ENCODE measurements at regions not wholly inside any gene's neighbourhood (a gene's known extent, or its start where the extent isn't known, plus 50 kb on each side); places are given as distances from the start of the nearest gene placed in this dataset.
"Not testable (repeated sequence)": the region's sequence is repeated elsewhere in the genome, so short reads cannot be mapped to it uniquely, and the experiment has no call there.

DNA sequence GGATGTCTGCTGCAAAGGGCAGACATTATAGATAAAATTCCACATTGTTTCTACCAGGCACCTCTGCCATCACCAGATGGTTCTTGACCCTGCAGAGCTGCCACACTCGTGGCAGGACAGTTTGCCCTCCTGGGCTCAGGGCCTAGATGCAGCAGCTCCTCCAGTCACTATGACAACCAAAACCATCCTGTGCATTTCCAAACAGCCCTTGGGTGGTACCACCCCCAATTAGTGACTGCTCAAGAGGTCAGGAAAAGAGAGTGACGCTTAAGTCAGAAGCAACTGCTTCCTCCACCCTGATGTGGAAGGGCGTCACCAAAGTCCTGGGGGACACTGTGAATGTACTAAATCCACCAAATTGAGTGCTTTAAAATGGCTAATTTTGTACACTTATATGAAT, 109.2 kb downstream of the C16orf95 start:
- H3K4me2 ChIP-seq (ENCODE audit: low read length): peak overlapping the region; percentile 34
- no peak overlapping the region for H3K4me3 ChIP-seq (ENCODE audit: low read length)
- H3K36me3 ChIP-seq (ENCODE audit: insufficient read depth, low read length): no peaks in the 10 kb centered on the region
- peaks cover 42% of the 10 kb centered on the region for H3K4me1 ChIP-seq (ENCODE audit: control insufficient read depth, insufficient read depth, low read length)
- H3K9ac ChIP-seq (ENCODE audit: low read depth, low read length): no peak overlapping the region
- H3K27me3 ChIP-seq (ENCODE audit: control insufficient read depth, insufficient read depth, low read length): no peaks in the 10 kb centered on the region
- no peaks in the 10 kb centered on the region for H3K9me3 ChIP-seq (replicated peaks; ENCODE audit: low read length)

DNA sequence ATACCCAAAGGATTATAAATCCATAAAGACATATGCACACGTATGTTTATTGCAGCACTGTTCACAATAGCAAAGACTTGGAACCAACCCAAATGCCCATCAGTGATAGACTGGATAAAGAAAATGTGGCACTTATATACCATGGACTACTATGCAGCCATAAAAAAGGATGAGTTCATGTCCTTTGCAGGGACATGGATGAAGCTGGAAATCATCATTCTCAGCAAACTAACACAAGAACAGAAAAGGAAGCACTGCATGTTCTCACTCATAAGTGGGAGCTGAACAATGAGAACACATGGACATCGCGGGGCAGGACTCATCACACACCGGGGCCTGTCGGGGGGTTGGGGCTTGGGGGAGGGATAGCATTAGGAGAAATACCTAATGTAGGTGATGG, 108.2 kb downstream of the C16orf95 start:
- H3K36me3 ChIP-seq (ENCODE audit: insufficient read depth, low read length); H3K27me3 ChIP-seq (ENCODE audit: control insufficient read depth, insufficient read depth, low read length); H3K4me2 ChIP-seq (ENCODE audit: low read length); H3K4me3 ChIP-seq (ENCODE audit: low read length); H3K9me3 ChIP-seq (replicated peaks; ENCODE audit: low read length); H3K9ac ChIP-seq (ENCODE audit: low read depth, low read length): not testable (repeated sequence)
- H3K4me1 ChIP-seq (ENCODE audit: control insufficient read depth, insufficient read depth, low read length): peaks cover 35% of the 10 kb centered on the region

DNA sequence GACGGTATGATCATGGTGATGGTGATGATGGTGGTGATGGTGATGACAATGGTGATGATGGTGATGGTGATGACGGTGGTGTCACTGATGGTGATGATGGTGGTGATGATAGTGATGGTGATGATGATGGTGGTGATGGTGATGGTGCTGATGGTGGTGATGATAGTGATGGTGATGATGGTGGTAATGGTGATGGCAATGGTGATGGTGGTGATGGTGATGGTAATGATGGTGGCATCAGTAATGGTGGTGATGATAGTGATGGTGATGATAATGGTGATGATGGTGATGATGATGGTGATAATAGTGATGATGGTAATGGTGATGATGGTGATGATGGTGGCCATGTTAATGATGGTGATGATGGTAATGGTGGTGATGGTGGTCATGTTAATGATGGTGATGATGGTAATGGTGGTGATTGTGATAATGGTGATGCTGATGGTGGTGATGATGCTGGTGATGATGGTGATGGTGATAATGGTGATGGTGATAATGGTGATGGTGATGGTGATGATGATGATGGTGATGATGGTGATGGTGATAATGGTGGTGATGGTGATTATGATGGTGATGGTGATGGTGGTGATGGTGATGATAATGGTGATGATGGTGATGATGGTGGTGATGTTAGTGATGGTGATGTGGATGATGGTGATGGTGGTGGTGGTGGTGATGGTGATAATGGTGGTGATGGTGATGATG, 107.2 kb downstream of the C16orf95 start:
- no peak overlapping the region for H3K4me3 ChIP-seq (ENCODE audit: low read length)
- no peak overlapping the region for H3K4me2 ChIP-seq (ENCODE audit: low read length)
- peaks cover 15% of the 10 kb centered on the region for H3K27me3 ChIP-seq (ENCODE audit: control insufficient read depth, insufficient read depth, low read length)
- no peak overlapping the region for H3K9ac ChIP-seq (ENCODE audit: low read depth, low read length)
- H3K4me1 ChIP-seq (ENCODE audit: control insufficient read depth, insufficient read depth, low read length): peaks cover 35% of the 10 kb centered on the region
- H3K36me3 ChIP-seq (ENCODE audit: insufficient read depth, low read length): no peaks in the 10 kb centered on the region
- H3K9me3 ChIP-seq (replicated peaks; ENCODE audit: low read length): no peaks in the 10 kb centered on the region

DNA sequence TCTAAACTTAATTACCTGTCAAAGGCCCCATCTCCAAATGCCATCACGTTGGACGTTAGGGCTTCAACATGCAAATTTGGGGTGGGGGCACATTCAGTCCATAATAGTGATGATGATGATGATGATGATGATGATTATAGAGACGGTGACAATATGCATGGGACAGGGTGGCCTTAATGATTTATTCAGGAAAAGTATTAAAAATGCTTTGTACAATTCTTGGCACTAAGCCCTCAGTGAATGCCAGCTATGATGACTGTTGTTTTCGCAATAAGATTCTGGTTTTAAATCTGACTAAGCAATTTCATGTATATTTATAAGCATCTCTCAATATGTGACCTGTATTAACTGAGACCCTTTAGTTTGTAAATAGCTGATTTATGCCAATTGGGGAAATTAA, 106.3 kb downstream of the C16orf95 start:
- H3K9me3 ChIP-seq (replicated peaks; ENCODE audit: low read length): no peaks in the 10 kb centered on the region
- no peaks in the 10 kb centered on the region for H3K36me3 ChIP-seq (ENCODE audit: insufficient read depth, low read length)
- no peak overlapping the region for H3K4me3 ChIP-seq (ENCODE audit: low read length)
- peak overlapping the region; percentile 7 for H3K4me2 ChIP-seq (ENCODE audit: low read length)
- H3K4me1 ChIP-seq (ENCODE audit: control insufficient read depth, insufficient read depth, low read length): peaks cover 35% of the 10 kb centered on the region
- H3K9ac ChIP-seq (ENCODE audit: low read depth, low read length): no peak overlapping the region
- peaks cover 25% of the 10 kb centered on the region for H3K27me3 ChIP-seq (ENCODE audit: control insufficient read depth, insufficient read depth, low read length)

DNA sequence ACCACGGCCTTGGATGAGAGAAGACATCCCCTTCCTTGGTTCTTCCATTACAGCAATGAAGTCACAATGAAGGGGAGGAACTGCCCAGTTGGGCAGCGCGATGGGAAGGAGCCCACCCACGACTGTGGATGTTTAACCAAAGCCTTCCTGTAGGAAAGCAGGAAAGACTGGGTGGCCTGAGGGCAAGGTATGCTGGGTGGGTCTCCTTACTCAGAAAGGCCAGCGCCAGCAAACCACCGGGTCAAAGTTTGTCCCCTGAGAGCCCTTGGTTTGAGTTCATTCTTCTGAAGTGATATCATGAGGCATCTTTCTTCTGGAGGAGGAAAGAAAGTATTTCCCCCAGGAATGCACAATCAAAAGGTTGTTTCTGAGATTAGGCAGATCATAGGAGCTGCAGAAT, 105.2 kb downstream of the C16orf95 start:
- no peaks in the 10 kb centered on the region for H3K36me3 ChIP-seq (ENCODE audit: insufficient read depth, low read length)
- H3K4me3 ChIP-seq (ENCODE audit: low read length): no peak overlapping the region
- no peaks in the 10 kb centered on the region for H3K9me3 ChIP-seq (replicated peaks; ENCODE audit: low read length)
- no peak overlapping the region for H3K4me2 ChIP-seq (ENCODE audit: low read length)
- H3K9ac ChIP-seq (ENCODE audit: low read depth, low read length): no peak overlapping the region
- H3K4me1 ChIP-seq (ENCODE audit: control insufficient read depth, insufficient read depth, low read length): peaks cover 28% of the 10 kb centered on the region
- H3K27me3 ChIP-seq (ENCODE audit: control insufficient read depth, insufficient read depth, low read length): peaks cover 29% of the 10 kb centered on the region

DNA sequence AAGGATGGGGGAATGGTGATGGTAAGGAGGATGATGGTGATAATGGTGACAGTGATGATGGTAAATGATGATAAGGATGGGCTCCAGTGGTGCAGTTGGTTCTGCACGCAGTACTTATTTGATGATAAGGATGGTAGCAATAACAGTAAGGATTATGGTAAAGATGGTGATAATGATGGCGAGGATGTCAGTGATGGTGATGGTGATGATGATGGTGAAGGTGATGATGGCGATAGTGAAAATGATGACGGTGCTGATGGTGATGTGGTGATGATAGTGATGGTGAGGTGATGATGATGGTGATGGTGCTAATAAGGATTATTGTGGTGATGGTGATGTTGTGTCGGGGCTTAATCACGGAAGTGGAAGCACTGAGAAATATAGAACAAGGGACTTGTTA, 103.7 kb downstream of the C16orf95 start:
- no peaks in the 10 kb centered on the region for H3K9me3 ChIP-seq (replicated peaks; ENCODE audit: low read length)
- peaks cover 29% of the 10 kb centered on the region for H3K27me3 ChIP-seq (ENCODE audit: control insufficient read depth, insufficient read depth, low read length)
- peaks cover 18% of the 10 kb centered on the region for H3K4me1 ChIP-seq (ENCODE audit: control insufficient read depth, insufficient read depth, low read length)
- H3K4me2 ChIP-seq (ENCODE audit: low read length): no peak overlapping the region
- no peak overlapping the region for H3K4me3 ChIP-seq (ENCODE audit: low read length)
- no peaks in the 10 kb centered on the region for H3K36me3 ChIP-seq (ENCODE audit: insufficient read depth, low read length)
- H3K9ac ChIP-seq (ENCODE audit: low read depth, low read length): no peak overlapping the region

DNA sequence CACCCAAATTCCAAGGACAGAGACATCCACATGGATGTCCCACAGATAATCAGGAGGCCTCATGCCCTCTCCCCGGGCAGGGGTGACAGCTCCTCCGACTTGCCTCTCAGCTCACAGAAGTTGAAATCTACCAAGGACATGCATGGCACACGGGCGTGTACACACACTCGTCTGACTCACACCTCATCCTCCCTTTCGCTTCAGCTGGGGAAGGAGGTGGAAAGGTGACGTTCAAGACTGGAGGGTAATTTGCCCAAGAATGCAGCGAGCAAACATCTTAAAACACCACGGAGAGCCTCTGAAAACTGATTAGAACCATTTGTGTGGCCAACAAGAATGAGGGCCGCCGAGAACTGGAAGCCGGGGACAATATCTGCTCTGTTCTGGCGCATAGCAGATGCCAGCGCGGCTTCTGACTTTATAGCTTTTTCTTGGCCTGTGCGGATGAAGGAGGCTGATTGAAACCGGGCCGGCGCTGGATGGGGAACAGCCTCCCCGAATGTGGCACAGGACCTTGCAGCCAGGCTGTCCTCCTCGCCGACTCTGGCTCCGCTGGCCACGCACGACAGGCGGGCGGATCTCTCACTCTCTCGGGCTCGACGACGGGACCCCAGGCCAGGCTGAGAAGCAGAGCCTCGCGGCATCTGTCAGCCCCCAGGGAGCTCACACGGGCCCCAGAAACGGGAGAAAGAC, 100.9 kb downstream of the C16orf95 start:
- Histone ChIP-seq H3K9me3 (replicated peaks; ENCODE audit: low read length) (no peaks in the 10 kb centered on the region), H3K36me3 (ENCODE audit: insufficient read depth, low read length) (no peaks in the 10 kb centered on the region), H3K9ac (ENCODE audit: low read depth, low read length) (no peak overlapping the region), H3K4me2 (ENCODE audit: low read length) (no peak overlapping the region), H3K4me3 (ENCODE audit: low read length) (no peak overlapping the region), H3K27me3 (ENCODE audit: control insufficient read depth, insufficient read depth, low read length) (peaks cover 29% of the 10 kb centered on the region), H3K4me1 (ENCODE audit: control insufficient read depth, insufficient read depth, low read length) (peaks cover 11% of the 10 kb centered on the region)

DNA sequence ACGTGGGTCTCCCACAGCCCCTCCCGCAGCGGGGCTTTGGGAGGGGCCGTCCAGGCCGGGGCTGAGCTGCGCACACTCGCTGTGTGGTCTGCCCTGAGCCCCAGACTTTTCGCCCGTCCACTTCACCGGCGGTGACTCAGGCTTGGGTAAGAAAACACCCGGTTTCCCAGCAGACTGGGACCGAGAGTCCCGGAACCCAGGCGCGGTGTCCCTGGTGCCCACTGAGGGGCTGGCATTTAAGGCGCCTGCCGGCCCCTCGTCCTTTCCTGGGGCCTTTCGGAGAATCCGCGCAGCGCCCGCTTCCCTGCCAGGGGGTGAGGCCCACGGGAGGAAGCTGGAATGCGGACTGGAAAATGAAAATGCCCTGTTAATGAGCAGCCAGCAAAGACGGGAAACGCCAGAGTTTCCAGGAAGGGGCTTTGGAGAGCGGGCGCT, 100.3 kb downstream of the C16orf95 start:
- H3K9me3 ChIP-seq (replicated peaks; ENCODE audit: low read length): no peaks in the 10 kb centered on the region
- no peak overlapping the region for H3K4me2 ChIP-seq (ENCODE audit: low read length)
- peaks cover 29% of the 10 kb centered on the region for H3K27me3 ChIP-seq (ENCODE audit: control insufficient read depth, insufficient read depth, low read length)
- peaks cover 6% of the 10 kb centered on the region for H3K4me1 ChIP-seq (ENCODE audit: control insufficient read depth, insufficient read depth, low read length)
- no peak overlapping the region for H3K9ac ChIP-seq (ENCODE audit: low read depth, low read length)
- no peaks in the 10 kb centered on the region for H3K36me3 ChIP-seq (ENCODE audit: insufficient read depth, low read length)
- no peak overlapping the region for H3K4me3 ChIP-seq (ENCODE audit: low read length)

DNA sequence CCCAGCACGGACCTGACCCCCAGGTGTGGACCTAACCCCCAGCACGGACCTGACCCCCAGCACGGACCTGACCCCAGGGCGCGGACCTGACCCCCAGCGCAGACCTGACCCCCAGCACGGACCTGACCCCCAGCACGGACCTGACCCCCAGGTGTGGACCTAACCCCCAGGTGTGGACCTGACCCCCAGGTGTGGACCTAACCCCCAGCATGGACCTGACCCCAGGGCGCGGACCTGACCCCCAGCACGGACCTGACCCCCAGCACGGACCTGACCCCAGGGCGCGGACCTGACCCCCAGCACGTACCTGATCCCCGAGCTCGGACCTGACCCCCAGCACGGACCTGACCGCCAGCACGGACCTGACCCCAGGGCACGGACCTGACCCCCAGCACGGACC, 99.4 kb downstream of the C16orf95 start:
- H3K9ac ChIP-seq (ENCODE audit: low read depth, low read length); H3K4me1 ChIP-seq (ENCODE audit: control insufficient read depth, insufficient read depth, low read length); H3K4me2 ChIP-seq (ENCODE audit: low read length); H3K9me3 ChIP-seq (replicated peaks; ENCODE audit: low read length); H3K4me3 ChIP-seq (ENCODE audit: low read length); H3K36me3 ChIP-seq (ENCODE audit: insufficient read depth, low read length): not testable (repeated sequence)
- peaks cover 29% of the 10 kb centered on the region for H3K27me3 ChIP-seq (ENCODE audit: control insufficient read depth, insufficient read depth, low read length)

DNA sequence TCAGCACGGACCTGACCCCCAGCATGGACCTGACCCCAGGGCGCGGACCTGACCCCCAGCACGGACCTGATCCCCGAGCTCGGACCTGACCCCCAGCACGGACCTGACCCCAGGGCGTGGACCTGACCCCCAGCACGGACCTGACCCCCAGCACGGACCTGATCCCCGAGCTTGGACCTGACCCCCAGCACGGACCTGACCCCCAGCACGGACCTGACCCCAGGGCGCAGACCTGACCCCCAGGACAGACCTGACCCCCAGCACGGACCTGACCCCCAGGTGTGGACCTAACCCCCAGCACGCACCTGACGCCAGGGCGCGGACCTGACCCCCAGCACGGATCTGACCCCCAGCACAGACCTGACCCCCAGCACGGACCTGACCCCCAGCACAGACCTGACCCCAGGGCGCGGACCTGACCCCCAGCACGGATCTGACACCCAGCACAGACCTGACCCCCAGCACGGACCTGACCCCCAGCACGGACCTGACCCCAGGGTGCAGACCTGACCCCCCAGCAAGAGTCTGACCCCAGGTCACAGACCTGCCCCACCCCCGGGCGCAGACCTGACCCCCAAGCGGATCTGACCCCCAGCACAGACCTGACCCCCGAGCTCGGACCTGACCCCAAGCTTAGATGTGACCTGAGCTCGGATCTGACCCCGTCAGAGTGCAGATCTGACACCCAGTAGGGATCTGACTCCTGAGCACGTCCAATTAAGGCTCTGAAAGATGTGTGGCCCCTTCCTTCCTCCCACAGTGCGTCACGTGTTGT, 98.7 kb downstream of the C16orf95 start:
- Histone ChIP-seq H3K4me2 (ENCODE audit: low read length) (no peak overlapping the region), H3K4me3 (ENCODE audit: low read length) (no peak overlapping the region), H3K4me1 (ENCODE audit: control insufficient read depth, insufficient read depth, low read length) (no peaks in the 10 kb centered on the region), H3K27me3 (ENCODE audit: control insufficient read depth, insufficient read depth, low read length) (peaks cover 30% of the 10 kb centered on the region), H3K36me3 (ENCODE audit: insufficient read depth, low read length) (no peaks in the 10 kb centered on the region), H3K9me3 (replicated peaks; ENCODE audit: low read length) (no peaks in the 10 kb centered on the region), H3K9ac (ENCODE audit: low read depth, low read length) (no peak overlapping the region)

DNA sequence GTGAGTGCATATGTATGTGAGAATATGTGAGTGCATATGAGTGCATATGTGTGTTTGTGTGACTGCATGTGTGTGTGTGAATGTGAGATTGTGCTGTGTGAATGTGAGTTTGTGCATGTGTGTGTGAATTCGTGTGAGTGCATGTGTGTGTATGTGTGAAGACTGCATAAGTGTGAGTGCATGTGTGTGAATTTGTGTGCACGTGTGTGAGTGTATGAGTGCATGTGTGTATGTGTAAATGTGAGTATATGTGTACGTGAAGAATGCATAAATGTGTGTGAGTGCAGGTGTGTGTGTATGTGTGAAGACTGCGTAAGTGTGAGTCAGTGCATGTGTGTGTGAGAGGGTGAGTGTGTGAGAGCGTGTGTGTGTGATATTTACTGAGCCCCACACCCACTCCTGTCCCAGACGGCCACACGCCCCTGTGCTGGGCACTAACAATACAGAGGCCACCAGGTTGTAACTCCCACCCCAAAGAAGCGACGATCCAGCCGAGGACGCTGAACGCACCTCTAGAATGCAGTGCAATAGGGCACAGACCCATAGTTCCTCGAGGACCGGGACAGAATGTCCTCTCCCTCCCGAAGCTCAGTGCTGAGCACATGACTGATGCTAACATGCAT, 97.8 kb downstream of the C16orf95 start:
- H3K4me3 ChIP-seq (ENCODE audit: low read length): no peak overlapping the region
- no peak overlapping the region for H3K9ac ChIP-seq (ENCODE audit: low read depth, low read length)
- H3K36me3 ChIP-seq (ENCODE audit: insufficient read depth, low read length): no peaks in the 10 kb centered on the region
- H3K4me1 ChIP-seq (ENCODE audit: control insufficient read depth, insufficient read depth, low read length): no peaks in the 10 kb centered on the region
- no peaks in the 10 kb centered on the region for H3K9me3 ChIP-seq (replicated peaks; ENCODE audit: low read length)
- no peak overlapping the region for H3K4me2 ChIP-seq (ENCODE audit: low read length)
- peaks cover 30% of the 10 kb centered on the region for H3K27me3 ChIP-seq (ENCODE audit: control insufficient read depth, insufficient read depth, low read length)
